NCI-H1105 treated with DMSO at 0.1 percent for 48 hours (cell line): ENCODE measurements at regions not wholly inside any gene's neighbourhood (a gene's known extent, or its start where the extent isn't known, plus 50 kb on each side); places are given as distances from the start of the nearest gene placed in this dataset.

Experiments used
- DNase-seq: peaks from one replicate; lab custom pipeline; 2025; lab: John Stamatoyannopoulos, UW

DNA sequence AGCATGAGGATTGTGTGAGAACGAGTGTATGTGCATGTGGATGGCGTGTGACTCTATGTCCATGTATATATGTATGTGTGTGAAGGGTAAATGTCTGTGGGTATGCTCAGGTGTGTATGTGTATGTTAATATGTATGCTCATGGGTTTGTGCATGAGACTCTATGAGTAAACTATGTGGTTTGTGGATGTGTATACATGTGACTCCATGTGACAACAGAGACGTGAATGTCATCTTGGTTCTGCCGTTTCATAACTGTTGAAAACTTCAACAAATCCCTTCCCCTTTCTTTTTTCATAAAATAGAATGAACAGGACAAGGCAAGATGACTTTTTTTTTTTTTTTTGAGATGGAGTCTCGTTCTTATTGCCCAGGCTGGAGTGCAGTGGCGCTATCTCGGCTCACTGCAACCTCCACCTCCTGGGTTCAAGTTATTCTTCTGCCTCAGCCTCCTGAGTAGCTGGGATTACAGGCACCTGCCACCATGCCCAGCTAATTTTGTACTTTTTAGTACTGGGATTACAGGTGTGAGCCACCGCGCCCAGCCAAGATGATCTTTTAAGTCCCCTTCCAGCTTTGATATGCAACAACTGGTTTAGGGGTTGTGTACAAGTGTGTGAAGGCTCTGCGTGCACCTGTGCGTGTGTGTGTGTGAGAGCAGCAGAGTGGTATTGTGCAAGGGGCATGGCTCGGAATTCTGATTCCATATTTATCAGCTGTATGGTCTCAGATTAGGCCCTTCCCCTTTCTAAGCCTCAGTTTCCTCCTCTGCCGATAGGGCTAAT lies 106.3 kb downstream of the EBNA1BP2 start:
- DNase-seq = no peak

DNA sequence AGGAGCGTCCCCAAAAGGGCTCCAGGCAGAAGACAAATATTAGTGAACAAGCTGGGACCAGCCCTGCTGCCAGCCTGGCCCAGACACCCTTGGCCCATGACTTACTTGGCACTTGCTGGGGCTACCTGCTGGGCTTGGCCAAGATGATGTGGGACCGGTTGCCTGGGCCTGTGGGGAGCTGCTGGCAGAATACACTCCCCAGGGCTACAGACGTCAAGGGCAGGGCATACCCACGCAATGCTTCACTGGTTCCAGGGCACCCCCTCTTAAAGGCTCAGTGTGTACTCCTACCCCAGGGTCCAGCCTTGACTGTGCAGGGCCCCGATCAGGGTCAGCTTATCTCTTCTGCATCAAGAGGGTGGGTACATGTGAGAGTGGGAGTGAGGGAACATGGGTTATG lies 106.5 kb upstream of the SLC2A1 start:
- DNase-seq = no peak

DNA sequence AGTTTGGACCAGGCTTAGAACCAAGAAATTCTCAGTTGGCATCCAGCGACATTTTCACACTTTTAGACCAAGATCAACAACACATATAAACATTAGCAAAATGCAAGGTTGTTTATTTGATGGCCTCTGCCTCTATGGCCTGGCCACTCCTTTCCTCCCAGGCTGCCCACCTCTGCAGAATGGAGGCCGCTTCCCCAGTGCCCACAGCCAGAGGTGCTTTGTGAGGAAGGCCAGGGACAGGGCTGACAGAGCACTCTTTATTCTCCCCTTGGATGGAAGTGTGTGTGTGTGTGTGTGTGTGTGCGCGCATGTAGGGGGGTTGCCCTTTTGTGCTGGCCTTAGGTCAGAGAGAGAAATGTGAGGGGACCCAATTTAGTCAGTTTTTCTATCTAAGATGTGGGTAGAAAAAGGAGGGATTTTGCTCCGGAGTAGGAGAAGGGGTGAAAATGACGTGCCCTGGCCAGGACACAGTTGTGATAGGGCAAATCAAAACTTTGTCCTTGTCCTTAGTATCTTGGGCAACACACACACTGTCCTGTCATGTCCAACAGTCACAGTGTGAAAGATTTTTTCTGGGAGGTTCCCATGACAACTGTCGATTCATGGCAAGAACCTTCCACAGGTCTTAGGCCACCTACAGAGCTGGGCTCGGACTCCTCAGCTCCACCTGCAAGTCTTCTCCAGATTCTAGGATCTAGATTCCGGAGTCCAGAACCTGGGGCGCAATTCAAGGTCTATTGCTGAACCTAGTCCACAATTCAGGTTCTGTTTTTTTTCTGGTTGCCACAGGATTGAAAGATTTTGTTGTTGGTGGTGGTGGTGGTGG lies 104.9 kb upstream of the SLC2A1 start:
- no peak for DNase-seq

DNA sequence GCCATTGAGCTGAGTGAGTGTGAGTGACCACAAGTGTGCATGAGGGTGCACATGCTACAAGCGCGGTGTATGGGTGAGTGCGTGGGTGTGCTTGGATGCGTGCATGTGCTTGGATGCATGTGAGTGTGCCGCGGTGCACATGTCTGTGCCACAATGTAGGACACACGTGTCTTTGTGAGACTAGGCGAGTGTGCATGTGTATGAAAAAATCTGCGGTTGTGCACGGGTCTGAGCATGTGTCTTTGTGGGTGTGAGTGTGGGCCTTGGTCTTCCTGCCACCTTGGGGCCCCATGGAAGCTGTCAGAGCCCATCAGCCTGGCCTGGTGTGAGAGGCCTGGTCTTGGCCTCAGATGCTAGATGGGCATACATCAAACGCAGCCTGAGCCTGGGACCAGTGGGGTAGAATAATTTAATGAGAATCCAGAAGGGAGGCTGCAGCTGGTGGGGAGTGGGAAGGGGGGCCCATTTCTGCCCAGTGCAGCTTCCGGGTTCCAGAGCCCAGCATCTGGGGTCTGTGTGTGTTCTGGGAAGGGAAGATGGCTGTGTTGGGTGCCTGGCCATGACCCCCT lies 103.9 kb upstream of the SLC2A1 start:
- DNase-seq = no peak

DNA sequence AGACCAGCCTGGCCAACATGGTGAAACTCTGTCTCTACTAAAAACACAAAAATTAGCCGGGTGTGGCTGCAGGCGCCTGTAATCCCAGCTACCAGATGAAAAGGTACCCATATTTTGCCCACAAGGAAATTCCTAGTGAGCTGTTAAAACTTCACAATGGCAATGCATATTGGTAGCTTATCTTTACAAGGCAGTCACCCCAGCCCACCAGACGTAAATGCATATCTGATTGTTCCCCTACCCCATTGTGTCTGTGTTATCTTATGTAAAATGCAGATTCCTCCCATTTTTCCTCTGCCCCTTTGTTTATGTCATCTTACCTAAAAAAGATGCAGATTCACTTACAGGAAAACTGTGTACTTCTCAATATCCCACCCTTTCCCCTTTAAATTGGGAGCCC lies 103.1 kb upstream of the SLC2A1 start:
- DNase-seq = no peak

DNA sequence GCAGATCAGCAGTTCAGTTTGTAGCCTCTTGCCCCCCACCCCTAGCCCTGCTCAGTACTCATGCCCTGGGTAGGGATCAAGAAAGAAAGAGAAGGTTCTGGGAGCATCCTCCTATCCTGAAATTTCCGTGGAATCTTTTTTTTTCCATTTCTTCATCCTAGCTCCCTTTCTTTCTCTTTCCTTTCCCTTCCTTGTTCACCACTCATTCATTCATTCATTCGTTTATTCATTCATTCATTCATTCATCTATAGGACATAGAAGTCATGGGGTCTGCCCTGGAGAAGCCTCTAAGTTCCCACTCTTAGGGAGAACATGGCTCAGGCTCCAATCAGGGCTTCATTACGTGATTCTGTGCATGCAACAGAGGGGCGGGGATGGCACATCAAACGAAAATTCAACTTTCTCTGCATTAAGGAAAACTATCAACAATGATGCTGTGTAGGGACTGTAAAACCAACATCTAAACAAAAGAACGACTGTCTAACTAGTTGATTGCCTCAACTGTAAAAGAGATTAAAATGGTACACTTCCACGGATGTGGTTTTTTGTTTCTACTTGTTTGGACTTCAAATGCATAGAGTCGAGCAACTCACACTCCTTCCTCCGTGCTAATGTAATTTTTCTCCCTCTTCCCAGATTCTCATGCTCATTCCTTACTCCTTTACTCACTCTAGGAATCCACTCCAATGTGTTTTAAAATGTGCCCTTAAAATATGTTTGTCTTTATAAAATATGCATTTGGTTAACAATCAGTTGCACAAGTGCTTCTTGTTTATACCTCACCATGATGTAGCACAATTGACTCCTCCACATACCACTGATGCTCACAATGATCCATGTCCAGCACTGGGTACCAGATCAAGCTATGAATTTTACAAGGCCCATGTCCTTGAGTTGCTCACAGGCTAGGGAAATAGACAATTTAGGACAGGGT lies 101.2 kb upstream of the SLC2A1 start:
- no peak for DNase-seq

DNA sequence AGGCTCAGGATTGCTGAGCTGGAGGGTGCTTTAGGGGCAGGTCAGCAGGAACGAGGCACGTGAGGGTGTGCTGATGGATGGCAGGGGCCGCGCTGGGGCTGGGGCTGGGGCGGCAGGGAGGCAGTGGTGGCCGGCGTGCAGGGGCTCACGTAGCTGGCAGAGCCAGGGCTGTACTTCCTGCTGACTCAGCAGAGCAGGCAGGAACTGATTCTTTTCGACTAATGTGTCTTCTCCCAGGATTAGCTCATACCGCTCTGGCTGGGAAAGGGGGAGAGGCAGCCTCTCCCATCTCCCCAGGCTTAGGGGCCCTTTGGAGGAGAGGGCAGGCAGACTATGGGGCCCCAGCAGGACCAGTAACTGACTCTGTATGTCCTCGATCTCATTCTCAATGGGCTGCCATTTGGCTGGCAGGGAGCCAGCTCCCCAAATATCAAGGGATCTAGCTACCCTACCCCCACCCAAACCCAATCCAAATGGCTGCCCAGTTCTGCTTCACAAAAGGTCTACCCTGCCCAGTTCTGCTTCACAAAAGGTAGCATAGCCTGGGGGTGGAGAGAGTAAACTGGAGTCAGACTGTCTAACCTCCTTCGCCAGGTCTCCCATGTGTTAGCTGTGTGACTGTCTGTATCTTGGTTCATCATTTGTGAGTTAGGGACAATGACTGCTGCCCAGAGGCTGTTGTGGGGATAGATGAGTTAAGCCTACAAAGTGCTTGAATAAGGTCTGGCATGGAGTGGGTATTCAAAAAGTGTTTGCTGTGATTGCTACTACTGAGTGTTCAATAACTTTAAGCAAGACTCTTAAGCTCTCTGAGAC lies 100.1 kb upstream of the SLC2A1 start:
- DNase-seq = no peak

DNA sequence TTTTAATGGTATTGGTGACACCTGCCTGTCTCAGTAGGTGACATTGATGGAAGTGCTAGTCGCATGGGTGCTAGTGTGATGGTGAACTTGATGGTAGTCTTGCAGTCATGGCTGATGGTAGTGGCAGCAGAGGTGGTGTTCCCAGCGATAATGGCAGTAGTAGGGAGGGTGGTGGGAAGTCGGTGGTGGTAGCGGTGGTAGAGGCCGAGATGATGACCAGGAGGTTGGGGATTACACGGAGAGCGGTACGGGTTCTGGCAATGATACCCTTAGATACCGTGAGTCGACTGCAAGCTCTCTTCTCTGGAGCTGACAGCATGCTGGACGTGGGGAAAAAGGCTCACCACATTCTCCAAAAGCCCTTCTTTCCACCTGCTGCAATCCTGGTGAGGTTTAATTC lies 99.4 kb upstream of the SLC2A1 start:
- no peak for DNase-seq

DNA sequence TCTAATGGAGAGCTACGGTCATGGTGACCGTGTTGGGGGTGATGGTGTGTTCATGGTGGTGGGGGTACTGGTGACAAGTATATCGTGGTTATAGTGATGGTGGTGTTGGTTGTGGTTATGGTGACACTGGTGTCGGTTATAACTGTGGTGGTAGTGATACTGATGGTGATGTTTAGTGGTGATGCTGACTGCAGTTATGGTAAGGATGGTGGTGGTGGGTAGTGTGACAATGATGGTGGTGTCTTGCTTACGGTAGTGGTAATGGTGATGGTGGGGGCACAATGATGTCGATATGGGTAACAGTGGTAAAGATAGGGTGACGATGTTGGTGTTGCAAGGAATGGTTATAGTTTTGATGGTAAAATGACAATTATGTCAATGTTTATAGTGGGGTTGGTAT lies 98.9 kb upstream of the SLC2A1 start:
- DNase-seq = no peak

DNA sequence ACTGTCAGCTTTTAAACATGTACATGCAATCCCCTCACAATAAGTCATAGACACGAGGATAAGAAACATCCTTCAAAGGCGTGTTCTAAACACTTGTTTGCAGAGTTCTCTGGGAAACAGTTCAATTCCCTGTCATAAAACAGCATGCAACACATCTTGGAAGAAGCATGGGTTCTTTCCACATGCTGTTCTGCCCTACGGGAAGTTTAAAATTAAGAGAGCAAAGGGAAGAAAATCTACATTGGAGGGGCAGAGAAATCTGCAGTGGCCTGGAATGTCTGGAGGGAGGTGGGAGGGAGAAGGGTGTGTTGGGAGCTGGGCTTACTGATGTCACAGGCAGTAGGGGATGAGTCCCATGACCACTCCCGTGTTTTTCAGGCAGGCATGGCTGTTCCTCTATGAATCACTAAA lies 98.3 kb upstream of the SLC2A1 start:
- no peak for DNase-seq

DNA sequence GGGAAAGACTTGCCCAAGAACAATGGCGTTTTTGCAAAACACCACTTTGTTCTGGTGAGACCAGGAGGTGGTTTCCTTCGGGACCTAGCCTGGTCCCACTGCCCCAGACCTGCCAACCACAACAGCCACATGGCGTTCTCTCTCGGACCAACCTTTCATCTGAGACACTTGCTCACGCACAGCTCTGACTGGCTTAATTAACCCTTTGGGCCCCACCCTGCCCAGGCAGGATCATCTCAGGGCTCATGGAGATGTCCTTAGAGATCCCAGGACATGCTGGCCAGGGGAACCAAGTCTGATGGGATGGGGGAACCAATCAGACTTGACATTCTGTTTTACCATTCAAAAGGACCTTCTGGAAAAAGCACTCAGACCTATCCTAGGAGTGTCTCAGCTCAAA lies 97.8 kb upstream of the SLC2A1 start:
- no peak for DNase-seq

DNA sequence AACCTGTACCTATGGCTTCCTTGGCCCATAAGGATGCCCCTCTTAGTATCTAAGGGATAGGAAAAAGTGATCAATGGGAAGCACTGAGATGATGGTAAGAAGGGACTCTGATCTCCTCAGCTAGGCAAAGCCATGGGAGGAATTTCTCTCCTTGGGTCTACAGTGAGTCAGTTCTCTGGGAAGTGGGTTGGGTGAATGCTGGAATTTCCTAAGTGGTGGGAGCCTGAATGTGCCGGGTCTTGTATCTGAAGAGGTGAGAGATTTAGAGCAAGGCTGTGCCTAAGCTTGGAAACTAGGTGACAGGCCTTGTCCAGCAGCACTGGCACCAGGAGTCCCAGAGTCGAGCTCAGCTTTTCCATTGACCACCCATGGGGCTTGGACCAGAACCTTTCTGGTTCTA lies 96.3 kb upstream of the SLC2A1 start:
- DNase-seq = no peak

DNA sequence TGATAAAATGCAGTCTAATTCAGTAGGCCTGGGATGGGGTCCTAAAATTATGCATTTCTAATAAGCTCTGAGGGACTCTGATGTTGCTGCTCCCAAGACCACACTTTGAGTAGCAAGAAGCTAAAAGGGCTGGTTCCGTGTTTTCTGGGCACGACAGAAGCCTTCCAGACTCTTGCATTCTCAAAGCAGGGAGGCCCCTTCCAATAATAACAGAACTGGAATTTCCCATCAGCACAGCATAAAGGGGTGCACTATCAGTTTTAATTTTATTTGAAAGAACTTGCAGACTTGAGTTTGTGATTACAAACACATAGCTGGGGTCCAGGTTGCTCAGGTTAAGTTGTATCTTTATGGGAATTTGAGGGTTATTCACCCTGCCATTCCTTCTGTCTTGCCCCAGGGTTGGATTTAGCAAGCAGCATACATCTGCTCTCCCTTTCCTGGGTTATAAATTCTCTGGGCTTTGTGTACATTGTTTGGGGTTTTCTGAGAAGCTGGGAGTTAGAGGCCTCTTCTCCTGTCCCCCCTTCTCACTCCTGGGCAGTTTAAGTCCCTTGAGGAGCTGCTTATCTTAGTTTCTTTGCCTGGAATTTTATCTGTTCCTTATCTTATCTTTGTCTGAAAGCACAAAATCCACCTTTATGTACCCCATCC lies 94.2 kb upstream of the SLC2A1 start:
- no peak for DNase-seq

DNA sequence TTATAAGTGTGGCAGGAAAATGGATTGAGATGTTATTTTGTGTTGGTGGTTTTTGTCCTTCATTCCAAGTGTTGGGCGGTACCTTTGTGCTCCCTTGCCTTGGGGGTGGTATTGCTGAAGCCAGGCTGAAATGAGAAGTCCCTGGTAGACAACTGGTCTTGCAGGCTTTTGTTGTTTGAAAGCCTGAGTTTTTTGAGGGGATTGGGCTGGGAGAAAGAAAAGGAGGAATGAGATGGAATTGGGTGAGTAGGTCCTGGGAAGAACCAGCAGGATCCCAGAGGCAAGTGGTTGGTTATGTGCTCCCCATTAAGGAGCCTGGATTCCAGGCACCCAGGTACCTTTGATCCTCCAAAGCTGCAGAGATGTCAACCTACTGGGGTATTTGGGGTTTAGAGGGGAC lies 93.7 kb upstream of the SLC2A1 start:
- DNase-seq = no peak

DNA sequence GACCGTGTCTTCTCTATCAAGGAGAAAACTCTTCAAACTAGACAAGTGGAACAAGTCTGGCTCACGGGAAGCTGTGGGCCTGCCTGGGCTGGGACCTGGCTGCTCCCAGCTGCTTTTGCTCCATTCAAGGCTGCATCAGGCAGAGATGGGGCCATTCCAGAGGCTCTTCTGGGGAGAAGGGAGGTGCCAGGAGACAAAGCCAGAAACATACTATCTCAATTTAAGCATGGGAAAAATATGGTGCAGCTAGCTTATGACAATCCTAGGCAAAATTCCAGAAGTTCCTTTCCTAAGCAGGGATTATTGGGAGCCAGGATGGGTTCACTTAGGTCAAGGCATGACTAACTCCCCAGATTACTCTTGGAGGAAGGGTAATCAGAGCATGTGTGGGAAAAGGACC lies 90.8 kb upstream of the SLC2A1 start:
- DNase-seq = no peak

DNA sequence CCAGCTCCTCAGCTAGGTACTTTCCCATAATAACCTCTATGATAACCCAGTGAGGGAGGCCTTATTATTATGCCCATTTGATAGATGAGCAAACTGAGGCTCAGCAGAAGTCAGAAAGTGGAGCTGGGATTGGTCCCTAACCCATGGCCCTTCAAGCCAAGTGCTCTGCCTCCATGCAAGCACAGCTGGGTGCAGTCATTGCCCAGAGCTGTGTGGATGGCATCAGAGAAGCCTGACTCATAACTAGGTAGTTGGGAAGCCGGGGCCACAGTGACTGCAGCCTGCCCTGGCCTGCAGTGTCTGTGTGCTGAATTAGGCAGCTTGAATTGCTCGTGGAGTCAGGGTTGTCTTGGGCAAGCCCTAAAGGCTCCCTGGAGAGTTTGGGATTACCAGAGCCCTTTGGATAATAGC lies 89.9 kb upstream of the SLC2A1 start:
- DNase-seq = no peak

DNA sequence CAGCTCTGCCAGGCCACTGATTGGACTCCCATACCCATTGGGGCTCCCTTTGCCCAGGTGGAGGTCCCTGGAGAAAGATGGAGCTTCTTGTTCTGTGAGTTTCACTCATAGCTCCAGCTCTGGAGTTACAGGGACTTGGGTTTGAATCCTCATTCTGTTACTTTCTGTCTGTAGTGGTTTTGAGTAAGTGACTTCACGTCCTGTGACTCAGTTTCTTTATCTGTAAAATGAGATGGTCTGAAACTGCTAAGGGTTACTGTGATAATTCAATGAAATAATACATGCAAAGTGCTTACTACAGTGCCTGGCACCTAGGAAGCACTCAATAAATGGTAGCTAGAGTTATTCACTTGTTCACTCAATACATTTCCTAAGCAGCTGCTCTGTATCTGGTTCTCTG lies 88.5 kb upstream of the SLC2A1 start:
- no peak for DNase-seq

DNA sequence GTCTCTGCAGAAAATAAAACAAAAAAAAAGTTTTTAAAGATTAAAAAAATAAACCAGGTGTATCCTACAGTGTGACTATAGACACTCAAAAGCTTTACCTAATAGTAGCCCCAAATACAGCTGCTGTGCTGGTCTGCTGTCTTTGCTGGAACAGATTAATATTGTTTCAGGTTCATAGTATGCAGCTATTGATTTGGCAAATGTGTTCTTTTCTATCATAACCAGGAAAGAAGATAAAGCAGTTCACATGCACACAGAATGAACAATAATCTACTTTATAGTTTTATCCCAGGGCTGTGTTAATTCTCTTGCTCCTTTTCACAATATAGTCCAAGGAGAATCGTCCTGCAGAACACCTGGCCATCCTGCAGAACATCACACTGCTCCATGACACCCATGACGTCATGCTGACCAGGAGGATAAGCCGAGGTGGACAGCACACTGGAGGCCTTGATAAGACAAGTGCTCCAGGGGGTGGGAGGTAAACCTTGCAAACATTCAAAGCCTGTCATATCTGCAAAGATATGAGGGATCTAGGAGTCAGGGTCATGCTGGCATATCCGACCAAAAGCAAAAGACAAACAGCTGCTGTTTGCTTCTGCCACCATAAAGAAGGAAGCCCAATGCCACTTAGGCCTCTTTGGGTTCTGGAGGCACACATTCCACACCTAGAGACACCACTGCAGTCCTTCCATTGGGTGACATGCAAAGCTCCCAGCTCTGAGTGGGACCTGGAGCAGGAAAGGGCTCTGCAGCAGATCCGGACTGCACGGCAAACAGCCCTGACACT lies 86.1 kb upstream of the SLC2A1 start:
- no peak for DNase-seq

DNA sequence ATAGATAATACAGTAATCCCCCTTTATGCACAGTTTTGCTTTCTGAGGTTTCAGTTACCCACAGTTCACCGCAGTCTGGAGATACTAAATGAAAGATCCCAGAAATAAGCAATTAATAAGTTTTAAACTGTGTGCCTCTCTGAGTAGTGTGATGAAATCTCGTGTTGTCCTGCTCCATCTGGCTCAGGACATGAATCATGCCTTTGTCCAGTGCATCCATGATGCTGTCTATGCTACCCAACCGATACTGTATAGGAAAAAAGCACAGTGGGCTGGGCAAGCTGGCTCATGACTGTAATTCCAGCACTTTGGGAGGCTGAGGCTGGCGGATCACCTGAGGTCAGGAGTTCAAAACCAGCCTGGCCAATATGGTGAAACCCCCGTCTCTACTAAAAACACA lies 85.0 kb upstream of the SLC2A1 start:
- no peak for DNase-seq
